Fibroblast of gingiva (primary cell): ENCODE measurements at regions not wholly inside any gene's neighbourhood (a gene's known extent, or its start where the extent isn't known, plus 50 kb on each side); places are given as distances from the start of the nearest gene placed in this dataset.
A peak's percentile ranks its signal among the peaks of the same experiment; 100 is the strongest.
"Not testable (repeated sequence)": the region's sequence is repeated elsewhere in the genome, so short reads cannot be mapped to it uniquely, and the experiment has no call there.

Experiments
- DNase-seq: peaks from one replicate; pipeline ENCODE4 v3.0.0-alpha.2; 2011; ENCODE audit warnings: low read depth

DNA sequence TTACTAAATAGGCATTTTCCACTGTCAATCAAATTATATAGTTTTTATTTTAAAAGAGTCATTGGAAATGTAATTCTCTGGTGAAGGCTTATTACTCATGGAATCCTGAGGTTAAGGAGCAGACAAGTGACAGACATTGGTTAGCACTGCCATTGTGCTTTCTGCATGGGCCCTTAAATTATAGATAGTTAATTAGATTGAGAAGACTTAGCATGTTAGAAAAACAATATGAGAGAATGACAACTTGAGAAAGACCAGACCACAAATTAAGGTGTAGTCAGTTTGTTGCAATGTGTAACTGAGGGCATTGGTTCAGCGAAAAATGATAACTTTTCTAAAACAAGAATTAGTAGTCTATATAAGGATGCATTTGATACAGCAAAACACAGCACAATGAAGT lies 195.5 kb downstream of the SLITRK6 start:
- DNase-seq = no peak

- DNase-seq = no peak
Observed at GRCh38 chr13:85601526-85601925, 197.7 kb downstream of the SLITRK6 start.

DNA sequence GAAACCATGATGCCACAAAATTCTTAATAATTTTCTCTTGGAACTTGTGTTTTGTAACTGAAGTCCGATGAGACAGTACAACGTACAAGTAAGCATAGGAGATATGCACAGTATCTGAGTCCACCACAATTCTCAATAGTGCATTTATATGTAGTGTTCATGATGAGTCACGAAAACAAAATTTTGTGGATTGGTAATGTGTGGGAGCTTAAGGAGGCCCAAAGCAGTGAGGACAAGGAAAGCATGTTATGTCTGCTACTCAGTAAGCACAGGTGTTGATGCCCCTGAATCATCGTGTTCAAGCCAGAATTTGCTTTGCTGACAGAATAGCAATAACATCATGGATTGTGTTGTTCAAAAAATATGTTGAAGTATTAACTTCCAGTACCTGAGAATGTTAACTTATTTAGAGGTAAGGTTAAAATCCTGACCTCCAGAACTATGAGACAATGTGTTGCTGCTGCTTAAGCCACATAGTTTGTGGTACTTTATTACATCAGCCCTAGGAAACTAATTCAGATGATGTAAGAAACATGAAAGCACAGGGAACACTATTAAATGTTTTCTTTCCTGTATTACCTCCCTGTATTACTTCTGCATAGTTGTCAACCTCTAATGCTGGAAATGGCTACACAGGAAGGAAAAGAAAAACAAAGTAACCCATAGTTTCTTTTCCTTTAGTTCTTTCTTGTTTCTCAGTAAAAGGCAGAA lies 201.3 kb downstream of the SLITRK6 start:
- DNase-seq = no peak

DNA sequence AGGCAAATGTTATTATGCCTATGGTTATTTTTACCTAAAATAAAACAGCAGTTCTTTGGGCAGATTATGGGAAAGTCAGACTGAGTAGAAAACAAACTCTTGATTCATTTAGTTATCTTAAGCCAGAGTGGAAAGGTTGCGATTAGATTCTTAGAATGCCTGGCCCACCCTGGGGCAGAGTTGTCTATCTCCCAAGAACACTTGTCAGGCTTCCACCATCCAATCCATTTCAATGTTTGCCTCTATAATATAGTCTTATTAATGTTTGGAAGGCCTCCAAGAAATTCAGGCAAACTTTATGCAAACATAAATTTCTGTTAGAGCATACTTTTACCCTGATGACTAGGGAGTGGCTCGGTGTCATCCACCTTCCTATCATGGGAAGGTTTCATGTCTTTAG lies 207.0 kb downstream of the SLITRK6 start:
- no peak for DNase-seq

GRCh38 chr13:85590231-85590931 lies 208.8 kb downstream of the SLITRK6 start:
- peak; percentile 48 for DNase-seq

GRCh38 chr13:85589021-85589420 lies 210.2 kb downstream of the SLITRK6 start:
- DNase-seq = no peak

DNA sequence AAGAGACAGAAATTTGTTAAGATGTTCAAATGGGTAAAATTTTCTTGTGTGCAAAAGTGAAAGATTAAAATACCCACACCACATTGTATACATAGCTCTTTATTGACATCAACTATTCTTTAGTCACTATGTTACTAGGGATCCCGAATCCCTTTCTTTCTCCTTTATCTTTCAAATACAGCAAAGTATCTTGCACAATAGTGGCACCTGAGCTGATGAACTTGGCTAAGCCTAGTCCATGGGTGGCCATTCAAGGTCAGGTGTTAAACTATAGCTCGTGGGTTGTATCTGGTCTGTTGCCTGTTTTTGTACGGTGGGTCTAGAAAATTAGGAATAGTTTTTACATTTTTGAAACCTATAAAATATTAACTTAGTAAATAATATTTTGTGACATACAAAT lies 210.9 kb downstream of the SLITRK6 start:
- DNase-seq = no peak

- no peak for DNase-seq
Observed at GRCh38 chr13:85586856-85587255, 212.4 kb downstream of the SLITRK6 start.

DNA sequence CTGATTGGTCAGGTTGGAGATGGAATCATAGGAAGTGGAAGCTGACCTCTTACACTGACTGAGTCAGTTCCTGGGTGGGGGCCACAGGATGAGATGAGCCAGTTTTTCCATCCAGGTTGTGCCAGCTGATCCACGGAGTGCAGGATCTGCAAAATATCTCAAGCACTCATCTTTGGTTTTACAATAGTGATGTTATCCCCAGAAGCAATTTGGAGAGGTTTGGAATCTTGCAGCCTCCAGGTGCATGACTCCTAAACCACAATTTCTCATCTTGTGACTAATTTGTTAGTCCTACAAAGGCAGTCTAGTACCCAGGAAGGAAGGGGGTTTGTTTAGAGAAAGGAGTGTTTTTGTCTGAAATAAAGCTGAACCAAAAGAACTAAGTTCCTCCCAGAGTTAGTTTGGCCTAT lies 212.8 kb downstream of the SLITRK6 start:
- no peak for DNase-seq

- no peak for DNase-seq
Observed at GRCh38 chr13:85582890-85583289, 216.3 kb downstream of the SLITRK6 start.

- no peak for DNase-seq
Observed at GRCh38 chr13:85575110-85575509, 224.1 kb downstream of the SLITRK6 start.

- no peak for DNase-seq
Observed at GRCh38 chr13:85567909-85568308, 231.3 kb downstream of the SLITRK6 start.

GRCh38 chr13:85565652-85566051 lies 233.6 kb downstream of the SLITRK6 start:
- peak; percentile 70 for DNase-seq

GRCh38 chr13:85564598-85564997 lies 234.6 kb downstream of the SLITRK6 start:
- DNase-seq = no peak

GRCh38 chr13:85562282-85562681 lies 236.9 kb downstream of the SLITRK6 start:
- DNase-seq = no peak

GRCh38 chr13:85557691-85558467 lies 241.3 kb downstream of the SLITRK6 start:
- DNase-seq = no peak

DNA sequence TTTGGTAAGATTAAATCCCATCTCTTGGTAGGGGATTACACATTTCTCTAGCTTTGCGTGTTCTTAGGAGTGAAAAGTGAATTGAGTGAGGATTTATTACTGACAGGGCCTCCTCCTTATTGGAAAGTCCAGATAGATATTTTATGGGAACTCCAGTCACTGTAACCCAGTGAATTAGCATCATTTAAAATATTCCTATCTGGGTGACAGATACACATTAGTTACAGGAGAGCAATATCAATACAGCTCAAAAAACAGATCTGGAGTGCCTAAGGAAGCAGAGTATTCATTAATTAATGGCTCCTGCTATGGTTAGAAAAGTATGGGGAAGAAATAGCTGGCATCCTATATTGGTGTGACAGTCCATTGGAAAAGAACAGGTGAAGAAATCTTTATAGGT lies 248.2 kb downstream of the SLITRK6 start:
- no peak for DNase-seq

DNA sequence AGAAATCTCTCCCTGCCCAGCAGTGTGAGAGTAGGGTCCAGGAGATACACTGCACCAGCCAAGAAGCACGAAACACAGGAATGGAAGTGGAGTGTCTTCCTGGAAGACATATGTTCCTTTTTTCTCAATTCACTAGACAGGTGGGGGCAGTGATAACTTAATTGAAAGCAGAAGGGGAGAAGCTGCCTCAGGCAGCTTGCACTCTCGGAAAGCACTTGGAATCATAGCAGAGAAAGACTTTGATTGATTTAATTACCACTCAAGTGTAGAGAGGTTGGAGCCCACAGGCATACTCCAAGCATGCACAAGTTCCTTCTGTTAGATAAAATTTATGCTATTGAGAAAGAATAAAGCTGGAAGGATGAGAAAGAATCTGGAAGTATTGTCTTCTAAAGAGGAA lies 249.4 kb downstream of the SLITRK6 start:
- DNase-seq = no peak

DNA sequence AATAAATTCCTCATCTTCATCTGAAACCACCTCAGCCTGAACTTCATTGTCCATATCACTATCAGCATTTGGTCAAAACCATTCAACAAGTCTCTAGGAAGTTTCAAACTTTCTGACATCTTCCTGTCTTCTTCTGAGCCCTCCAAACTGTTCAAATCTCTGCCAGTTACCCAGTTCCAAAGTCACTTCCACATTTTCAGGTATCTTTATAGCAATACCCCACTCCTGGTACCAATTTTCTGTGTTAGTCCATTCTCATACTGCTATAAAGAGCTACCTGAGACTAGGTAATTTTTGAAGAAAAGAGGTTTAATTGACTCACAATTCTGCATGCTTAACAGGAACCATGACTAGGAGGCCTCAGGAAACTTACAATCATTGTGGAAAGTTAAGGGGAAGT lies 250.4 kb downstream of the SLITRK6 start:
- DNase-seq = not testable (repeated sequence)

GRCh38 chr13:85545771-85546170 lies 253.4 kb downstream of the SLITRK6 start:
- no peak for DNase-seq

GRCh38 chr13:85544756-85545155 lies 254.5 kb downstream of the SLITRK6 start:
- DNase-seq = no peak

DNA sequence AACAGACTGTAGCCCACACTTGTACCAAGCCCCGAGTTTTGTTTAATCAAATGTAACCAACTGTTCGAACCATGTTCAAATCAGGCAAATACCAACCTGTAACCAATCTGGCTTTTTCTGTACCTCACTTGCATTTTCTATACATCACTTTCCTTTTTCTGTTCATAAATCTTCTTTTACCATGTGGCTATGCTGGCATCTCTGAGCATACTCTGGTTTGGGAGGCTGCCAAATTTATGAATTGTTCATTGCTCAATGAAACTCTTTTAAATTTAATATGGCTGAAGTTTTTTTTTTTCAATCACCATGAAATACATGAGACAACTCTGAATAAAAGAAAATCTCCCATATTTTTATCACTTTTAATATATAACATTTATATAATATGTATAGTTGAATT lies 256.1 kb downstream of the SLITRK6 start:
- DNase-seq = peak; percentile 41

DNA sequence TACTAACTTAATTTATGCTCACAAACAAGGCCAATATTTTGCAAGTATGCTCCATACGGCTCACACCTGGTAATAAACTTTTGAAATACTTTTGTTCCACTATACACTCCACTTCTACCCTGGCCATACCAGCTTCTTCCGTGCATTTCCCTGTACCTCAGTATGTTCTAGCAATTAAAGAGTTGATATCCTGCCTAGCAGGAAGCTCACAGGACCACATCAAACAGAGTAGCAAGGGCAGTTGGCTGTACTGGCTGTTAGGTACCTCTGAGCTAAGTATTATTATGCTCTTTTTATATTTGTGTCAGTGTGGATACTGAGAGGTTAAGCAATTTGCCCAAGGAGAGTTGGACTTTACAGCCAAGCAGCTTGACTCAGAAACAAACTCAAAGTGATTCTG lies 257.7 kb downstream of the SLITRK6 start:
- DNase-seq = no peak
